ENCODE measurements at regions not wholly inside any gene's neighbourhood (a gene's known extent, or its start where the extent isn't known, plus 50 kb on each side); places are given as distances from the start of the nearest gene placed in this dataset.

GRCh38 chr6:81228912-81229555, 523.4 kb downstream of the TENT5A start:
- TF ChIP-seq GATA3 (IDR thresholded peaks at IDR 0.05; ENCODE audit: low read depth, low read length) = peak; percentile 69
- TF ChIP-seq GATA2 (IDR thresholded peaks at IDR 0.05; ENCODE audit: low read depth, low read length) = peak; percentile 49; the same call in 1 of the 2 replicates
